PC-9 (cell line): ENCODE measurements at regions not wholly inside any gene's neighbourhood (a gene's known extent, or its start where the extent isn't known, plus 50 kb on each side); places are given as distances from the start of the nearest gene placed in this dataset.

Experiments
- EZH2 ChIP-seq: fragments of 200-600 bp; sonication (generic); IDR thresholded peaks from 2 replicates; pipeline ENCODE4 v1.8.0; 2017; ENCODE audit warnings: antibody characterized with exemption, low read depth
- TF ChIP-seq, protein P1 (sequence below): fragments of 200-600 bp; sonication (generic); conservative IDR thresholded peaks from 2 replicates; pipeline ENCODE4 v1.6.1; 2017; ENCODE audit warnings: mixed run types, antibody characterized with exemption, mild to moderate bottlenecking, moderate library complexity

DNA sequence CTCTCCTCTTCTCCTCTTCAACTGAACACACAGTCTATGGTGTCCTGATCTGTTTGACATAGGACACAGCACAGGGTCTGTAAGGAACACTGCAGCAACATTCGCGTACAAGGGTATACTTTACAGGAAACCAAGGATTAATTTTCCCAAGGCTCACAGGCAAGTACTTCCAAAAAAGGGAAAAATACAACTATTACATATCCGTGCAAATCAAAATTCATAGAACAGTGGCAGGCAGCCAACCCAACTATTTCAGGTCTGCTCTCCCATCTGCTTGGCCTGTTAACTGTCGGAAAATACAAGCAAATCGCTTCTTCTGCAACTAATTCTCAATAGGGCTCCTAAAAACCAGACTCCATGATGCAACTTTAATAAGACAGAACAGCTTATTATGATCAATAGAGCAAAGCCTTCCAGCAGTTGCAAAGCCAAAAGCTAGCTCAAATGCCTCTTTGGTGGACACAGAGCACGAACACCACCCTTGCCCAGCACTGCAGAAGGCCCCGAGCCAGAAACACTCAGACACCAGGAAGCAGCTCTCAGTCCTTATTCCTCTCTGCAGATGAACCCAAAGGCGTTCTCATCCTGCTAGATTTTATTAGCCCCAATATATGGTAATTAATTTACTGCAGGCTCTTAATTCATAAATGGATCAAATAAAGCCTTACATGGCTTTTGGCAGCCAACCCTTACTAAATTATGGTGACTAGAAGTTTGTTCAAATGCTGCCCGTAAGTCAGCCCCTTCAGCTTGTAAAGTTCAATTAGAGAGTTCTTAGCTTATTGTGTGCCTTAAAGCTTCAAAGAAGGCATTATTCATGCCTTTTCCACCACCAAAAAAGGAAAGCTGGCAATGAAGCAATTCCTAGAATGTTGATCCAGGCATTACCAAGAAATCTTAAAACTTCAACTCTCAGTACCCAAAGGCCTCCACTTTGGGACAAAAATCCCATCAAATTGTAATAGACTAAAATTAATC, 68.8 kb downstream of the ZNF608 start:
- TF ChIP-seq, protein P1, sequence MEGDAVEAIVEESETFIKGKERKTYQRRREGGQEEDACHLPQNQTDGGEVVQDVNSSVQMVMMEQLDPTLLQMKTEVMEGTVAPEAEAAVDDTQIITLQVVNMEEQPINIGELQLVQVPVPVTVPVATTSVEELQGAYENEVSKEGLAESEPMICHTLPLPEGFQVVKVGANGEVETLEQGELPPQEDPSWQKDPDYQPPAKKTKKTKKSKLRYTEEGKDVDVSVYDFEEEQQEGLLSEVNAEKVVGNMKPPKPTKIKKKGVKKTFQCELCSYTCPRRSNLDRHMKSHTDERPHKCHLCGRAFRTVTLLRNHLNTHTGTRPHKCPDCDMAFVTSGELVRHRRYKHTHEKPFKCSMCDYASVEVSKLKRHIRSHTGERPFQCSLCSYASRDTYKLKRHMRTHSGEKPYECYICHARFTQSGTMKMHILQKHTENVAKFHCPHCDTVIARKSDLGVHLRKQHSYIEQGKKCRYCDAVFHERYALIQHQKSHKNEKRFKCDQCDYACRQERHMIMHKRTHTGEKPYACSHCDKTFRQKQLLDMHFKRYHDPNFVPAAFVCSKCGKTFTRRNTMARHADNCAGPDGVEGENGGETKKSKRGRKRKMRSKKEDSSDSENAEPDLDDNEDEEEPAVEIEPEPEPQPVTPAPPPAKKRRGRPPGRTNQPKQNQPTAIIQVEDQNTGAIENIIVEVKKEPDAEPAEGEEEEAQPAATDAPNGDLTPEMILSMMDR = no peak
- no peak for TF ChIP-seq EZH2
